HG03469 (cell line): ENCODE measurements at regions not wholly inside any gene's neighbourhood (a gene's known extent, or its start where the extent isn't known, plus 50 kb on each side); places are given as distances from the start of the nearest gene placed in this dataset.

ENCODE experiments used
- ATAC-seq: cut with Tn5 transposase; IDR thresholded peaks from one replicate; pipeline ENCODE4 v1.9.1; 2021; ENCODE audit warnings: mild to moderate bottlenecking, moderate library complexity, moderate number of reproducible peaks; ENCODE audit not compliant: unreplicated experiment

DNA sequence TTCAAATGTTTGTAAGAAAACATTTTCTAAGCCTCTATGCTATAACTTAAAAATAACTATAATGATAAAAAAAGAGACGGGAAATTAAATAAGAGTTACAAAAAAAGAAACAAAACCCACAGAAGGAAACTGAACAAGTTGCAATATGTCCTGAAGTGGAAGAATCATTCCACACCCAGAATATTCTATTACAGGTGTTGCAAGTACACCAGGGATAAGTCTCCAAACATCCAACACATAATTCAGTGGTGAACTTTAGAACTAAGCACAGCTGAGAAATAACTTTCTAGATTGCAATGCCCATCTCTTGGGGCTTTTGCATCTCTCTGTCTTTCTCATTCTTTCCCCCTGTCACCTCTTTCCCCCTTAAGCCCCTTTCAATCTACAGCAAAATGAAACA lies 325.2 kb downstream of the BRINP1 start:
- ATAC-seq: no peak

DNA sequence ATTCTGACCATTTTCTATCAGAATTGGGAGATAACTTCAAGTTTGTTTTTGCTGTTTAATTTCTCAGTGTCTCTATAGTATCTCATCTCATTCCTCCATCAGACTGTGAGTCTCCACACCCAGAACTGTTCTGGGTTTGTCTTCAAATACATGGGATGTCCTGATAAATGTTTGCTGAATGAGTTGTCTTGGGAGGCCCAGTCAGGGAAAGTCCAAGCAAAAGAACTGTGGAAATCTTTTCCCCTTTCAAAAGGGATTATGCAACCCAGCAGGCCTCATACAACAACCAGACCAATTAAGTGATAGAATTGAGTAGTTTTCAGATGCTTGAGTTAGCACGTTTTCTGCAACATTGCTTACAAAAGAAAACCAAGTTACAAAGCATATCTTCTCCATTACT lies 324.4 kb downstream of the BRINP1 start:
- ATAC-seq: no peak

DNA sequence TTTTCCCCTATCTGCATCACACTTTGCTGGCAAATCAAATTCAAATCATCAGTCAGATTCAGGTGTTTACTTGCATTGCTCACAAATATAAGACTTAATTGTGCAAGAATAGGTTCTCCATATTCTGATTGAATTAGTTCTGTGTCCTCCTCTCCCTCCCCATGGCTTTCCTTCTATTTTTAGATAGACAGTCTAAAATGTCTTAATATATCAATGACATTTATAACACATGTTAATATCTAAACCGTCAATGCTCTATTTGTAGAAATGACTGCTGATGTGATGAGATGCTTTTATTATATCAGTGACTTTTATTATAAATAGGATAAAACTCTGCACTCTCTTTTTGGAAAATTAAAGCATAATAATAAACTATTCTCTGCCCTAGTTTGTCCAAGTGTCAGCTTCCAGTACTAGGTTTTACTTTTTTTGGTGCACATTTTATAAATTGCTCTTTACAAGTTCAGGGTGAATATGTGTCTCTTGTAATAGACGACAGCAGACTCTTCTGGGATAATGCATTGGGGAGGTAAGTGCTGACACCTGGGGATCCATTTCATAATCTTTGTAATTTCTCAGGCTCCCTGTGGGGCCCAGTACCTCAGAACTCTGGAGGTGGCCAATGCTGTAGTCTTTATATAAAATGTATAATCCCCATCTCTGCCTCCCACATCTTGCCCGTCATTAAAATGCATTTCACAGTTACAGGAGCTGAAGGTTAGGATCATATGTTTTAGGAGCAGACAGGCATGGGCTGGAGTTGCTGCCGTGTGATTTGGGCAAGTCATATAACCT lies 321.5 kb downstream of the BRINP1 start:
- no peak for ATAC-seq

DNA sequence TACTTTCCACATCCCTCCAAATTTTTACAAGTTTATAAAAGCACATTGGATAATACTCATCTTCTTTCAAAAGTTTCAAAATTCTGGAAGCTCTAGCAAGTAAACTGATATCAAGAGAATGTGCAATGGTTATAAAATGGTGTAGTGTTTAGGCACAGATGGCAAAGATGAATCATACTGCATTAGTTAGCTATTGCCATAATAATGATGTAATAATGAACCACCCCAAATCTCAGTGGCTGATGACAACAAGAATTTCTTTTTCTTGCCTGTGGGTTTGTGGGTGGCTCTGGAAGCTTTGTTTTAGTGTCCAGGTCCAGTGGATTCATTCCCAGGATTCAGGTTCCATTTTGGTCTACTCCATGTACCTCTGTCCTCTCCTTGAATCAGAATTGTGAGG lies 319.0 kb downstream of the BRINP1 start:
- no peak for ATAC-seq

DNA sequence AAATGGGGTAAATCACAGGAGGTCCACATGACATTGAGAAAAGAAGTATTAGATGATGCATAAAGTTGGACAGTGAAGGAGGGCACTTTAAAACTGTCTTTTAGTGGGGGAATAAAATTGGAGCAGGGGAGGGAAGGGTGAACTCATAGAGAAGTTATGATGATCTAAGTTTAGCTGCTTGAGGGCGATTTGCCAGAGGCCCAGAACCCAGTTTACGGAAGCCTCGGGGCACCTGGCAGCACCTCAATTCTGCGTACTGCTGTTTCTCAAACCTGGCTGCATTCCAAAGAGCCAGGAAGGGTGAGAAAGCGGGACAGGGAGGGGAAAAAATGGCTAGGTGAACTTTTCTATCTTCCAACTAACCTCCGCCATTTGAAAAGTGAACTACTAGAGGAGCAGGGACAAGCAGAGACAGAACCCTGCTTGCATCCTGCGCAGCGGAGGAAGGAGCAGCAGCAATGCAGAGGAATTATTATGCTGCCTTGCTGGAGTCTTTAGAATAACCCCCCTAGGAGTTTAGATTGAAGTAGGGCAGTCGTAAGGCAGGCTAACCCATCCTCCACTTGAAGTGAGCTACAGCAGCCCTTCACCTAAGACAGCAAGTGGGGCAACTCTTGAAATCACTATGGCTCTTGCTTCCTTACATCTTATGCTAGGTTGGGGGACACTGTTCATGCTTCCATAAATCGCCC lies 316.8 kb downstream of the BRINP1 start:
- no peak for ATAC-seq

DNA sequence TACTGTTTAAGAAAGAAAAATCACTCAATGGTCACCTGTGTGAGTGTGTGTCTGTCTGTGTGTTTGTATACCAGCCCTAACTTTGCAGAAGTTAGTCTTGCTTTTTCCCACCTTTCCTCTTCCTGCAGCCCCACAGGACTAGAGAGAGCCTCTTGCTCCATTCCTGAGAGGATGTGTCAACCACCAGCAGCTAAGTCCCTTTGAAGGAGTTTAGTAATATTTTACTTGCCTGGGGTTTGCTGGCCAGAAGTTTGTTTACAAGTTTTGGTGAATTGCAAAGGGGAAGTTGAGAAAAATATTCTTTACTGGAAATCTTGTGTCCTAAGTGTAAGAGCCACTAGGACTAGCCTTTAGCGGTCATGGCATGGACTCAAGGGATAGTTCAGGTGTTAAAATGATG lies 316.2 kb downstream of the BRINP1 start:
- no peak for ATAC-seq

DNA sequence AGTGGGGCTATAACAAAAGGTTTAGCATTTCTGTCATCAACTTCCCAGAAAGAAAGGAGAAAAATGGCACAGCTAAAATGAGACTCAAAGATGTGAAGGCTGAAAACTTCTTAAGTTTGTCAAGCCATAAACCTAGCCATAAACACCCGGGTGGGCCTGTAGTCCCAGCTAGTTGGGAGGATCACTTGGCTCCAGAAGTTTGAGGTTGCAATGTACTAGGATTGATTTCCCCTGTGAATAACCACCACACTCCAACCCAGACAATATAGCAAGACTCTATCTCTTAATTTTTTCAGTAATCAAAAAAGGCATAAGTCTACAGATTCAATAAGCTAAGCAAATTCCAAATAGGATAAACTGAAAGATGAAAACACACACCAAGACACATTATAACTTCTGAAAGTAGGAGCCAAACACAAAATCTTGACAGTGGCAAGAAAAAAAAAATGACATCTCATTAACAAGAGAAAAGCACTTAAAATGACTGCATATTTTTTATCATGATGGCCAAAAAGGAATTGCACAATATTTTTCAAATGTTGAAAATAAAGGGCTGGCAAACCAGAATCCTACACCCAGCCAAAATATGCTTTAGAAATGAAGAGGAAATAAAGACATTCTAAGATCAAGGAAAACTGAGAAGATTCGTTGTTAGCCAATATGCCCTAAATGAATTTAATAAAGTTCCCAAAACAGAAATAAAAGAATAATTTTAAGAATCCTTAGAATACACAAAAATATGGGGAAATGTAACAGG lies 308.4 kb downstream of the BRINP1 start:
- no peak for ATAC-seq

DNA sequence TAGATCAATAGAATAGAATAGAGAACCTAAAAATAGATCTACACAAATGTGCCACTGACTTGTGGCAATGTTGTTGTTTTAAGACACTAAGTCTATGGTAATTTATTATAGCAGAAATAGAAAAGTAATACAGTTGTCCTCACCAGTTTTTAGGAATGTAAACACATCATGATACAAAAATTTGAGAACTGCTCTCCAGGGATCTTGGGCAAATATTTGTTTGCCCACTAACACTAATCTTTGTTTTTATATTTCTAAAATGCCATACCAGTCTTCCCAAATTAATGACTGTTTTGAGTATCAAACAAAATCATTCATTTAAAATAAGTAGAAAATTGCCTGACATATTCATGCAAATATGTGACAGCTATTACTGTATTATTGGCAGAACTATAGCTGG lies 297.6 kb downstream of the BRINP1 start:
- no peak for ATAC-seq

DNA sequence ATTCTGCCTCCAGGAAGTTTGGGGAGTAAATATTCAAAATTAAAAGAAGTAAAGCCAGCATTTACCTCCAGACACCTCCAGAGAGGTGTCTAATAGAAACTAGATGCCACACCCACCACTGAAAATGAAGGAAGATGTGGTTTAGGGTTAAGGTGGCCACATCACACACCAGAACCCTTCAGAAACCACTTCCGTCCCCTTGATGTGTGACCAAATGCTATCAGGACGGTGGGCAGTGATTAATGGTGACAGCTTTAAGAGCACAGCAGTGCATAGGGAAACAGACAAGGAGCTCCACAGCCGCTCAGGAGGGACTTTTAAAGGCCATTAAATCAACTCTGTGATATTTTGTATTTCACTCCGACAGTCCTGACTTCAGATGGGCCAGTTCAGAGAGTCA lies 295.2 kb downstream of the BRINP1 start:
- ATAC-seq: no peak

DNA sequence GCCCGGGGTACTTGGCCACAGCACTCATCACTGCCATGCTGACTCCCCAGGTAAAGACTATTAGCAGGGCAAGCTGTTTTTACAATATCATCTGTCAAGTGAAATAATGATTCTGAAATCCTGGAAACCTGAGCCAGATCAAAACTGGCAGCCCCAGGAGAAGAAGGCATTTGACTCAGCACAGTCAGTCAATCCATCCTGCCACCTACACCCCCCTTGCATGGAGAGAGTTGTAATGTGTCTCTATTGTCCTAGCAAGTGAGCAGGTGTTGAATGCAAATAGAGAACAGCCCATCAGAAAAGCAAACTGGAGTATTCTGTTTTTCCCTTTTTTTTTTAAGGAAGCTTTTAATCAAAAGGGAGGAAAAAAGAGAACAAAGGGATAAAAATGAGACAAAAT lies 291.2 kb downstream of the BRINP1 start:
- ATAC-seq: no peak

DNA sequence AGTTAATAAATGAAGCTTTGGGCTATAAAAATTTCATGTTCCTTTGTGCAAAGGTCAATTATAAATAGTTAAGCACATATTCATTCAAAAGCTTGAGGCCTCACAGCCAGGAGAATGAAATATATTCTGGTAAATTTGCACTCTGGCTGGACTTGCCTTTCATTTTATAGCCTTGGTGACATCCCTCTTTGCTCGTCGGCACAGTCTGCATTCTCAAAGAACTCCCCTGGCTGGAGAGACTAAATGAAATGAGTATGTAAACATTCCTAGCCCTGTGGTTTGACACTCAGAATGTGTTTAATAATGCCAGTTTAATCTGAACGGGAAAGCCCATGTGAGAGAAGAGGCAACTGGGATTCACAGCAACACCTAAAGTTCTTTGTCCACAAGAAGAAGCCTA lies 285.6 kb downstream of the BRINP1 start:
- ATAC-seq: no peak

DNA sequence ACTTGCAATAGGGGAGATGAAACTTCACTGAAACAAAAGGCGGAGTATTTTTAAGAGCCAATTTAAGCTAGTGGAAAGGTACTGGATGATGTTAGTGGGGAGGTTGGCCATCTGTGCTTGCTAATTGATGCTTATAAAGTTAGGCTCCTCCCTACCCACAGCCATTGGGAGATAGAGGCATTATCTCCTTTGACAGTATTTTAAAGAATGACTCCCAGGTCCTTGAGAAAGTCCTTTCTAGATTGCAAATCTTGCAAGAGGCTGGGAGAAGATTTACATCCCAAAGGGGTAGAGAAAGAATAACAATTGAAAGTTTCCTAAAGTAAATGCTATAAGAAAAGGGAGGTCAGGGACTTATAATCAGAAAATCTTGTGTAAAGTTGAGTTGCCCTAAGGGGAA lies 282.6 kb downstream of the BRINP1 start:
- no peak for ATAC-seq

DNA sequence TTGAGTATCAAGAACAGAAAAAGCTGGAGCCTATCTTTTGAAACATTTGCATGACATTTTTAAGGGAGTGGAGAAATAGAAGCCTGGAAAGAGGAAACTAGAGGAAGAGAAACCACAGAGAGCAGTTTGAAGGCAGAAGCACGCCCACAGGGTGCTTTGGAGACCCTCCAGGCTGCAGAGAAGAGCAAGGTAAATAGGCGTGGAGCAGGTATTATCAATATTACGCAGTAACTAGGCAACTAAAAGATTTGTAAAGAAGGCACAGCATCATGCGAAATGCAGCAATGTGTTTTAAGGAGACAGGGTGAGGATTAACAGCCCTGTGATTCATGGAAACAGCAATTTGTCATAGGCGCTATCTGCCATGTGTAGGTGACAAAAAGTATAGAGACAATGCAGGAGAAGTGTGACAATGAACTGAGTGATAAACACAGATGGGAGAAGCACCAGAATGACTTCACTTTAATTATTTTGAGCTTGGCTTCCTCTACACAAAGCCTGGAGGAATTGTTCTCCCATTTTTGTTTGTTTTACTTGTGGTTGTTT lies 281.2 kb downstream of the BRINP1 start:
- no peak for ATAC-seq

DNA sequence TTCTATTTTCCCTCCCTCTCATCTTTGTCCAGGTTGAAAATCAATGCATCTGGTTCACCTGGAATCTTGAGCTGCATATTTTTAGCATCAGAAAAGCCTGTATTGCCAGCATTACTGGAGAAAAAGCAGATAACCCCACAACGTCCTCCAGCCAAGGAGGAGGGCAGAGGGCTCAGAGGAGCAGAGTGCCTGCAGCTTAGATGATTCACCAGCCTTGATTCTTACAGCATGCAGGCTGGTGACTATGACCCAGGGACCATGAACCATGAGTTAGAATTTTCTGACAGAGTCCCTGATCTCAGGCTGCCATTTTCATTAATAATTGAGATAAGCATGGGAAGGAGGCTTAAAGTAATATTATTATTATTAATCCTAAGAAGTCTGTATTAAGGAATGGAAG lies 278.2 kb downstream of the BRINP1 start:
- ATAC-seq: no peak

DNA sequence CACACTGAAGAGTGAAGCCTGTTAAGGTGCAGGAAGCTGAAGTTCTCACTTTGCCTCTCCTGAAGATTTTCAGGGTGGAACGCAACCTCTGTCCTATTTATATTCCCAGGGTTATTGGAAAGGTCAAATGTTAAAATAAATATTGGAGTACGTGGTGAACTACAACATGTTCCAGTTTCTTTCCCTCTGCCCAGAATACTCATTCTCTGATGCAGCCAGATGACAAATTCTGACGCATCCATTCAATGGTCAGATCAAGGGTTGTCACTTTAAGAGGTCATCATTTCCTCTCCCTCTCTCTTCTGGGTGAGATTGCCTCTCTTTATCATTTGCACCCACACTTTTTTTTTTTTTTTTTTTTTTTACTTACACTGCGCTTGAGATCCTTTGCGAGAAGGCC lies 277.1 kb downstream of the BRINP1 start:
- ATAC-seq: no peak

DNA sequence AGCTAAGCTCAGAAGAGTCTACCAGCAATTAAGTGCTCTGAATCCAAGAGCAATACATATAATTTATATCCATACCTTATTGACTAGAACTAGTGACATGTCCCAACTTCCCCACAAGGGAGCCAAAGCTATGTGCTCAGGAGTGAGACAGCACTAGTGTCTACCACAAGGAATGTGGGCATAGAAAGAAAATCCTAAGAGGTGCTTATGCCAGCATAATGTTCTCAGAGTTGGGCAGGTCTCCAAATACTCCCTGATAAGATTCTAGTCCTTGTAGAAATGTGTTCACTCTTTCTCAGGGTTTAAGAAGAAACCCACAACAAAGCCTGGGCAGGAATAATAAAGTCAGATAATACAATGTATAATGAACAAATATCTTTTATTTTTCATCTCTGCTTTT lies 275.1 kb downstream of the BRINP1 start:
- no peak for ATAC-seq

DNA sequence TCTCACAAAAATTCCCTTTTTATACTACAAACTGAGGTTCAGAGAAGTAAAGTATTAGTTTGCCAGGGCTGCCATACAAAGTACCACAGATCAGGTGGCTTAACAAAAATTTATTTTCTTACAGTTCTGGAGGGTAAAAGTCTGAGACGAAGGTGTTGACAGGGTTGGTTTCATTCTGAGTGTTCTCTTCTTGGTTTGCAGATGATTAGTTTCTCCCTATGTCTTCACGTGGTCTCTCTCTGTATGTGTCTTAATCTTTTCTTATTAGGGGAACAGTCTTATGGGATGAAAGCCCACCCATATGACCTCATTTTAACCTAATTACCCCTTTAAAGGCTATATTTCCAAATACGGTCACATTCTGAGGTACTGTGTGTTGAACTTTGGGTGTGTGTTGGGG lies 274.2 kb downstream of the BRINP1 start:
- ATAC-seq: no peak

DNA sequence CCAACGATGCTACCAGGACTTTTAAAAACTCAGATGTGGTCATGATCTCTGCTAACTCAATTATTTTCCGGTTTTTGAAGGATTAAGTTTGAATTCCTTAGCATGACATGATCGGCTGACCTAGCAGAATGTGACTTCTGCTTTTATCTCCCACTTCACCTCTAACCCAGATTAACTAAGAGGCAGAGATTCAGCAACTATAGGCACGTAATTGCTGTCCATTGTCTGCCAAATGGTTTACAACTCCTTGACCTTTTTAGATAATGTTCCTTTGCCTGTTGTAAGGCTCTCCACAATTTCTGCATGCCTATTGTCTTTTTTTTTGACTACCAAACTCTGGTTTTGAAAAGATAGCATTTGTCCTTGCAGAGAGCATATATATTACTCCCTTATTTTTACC lies 268.2 kb downstream of the BRINP1 start:
- no peak for ATAC-seq

DNA sequence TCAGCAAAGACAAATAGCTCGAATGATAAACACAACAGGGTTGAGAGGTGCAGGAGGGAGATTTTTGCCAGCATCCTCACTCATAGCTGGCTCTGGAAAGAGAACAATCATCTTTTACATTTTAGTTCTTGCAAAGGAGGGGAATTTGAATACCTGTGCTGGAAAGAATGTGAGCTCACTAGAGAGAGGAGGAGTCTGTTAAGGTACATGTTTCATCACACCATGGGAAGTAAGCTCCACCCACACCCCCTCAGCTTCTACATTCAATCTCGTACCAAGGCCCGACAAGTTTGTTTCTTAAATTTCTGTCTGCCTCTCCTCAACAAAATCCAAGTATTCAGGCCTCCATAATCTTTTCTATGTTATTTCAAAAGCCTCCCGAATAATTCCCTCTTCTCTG lies 254.6 kb downstream of the BRINP1 start:
- ATAC-seq: no peak
